Tibial nerve (tissue), 3 donors: ENCODE measurements at regions not wholly inside any gene's neighbourhood (a gene's known extent, or its start where the extent isn't known, plus 50 kb on each side); places are given as distances from the start of the nearest gene placed in this dataset.

Experiments used
- CTCF ChIP-seq, 5 experiments: fragments of 200-600 bp in 3 of 5; fragments of 450-650 bp in 2 of 5; sonication (generic) in 3 of 5; IDR thresholded peaks; one replicate each; pipeline ENCODE4 v1.5.1; 2016 to 2019; ENCODE audit warnings: antibody characterized with exemption in 5 of 5, mild to moderate bottlenecking in 3 of 5, moderate library complexity in 2 of 5
- POLR2A ChIP-seq, 2 donors: fragments of 450-650 bp; IDR thresholded peaks; one replicate each; pipeline ENCODE4 v1.6.1; 2017; ENCODE audit warnings: antibody characterized with exemption in 2 of 2, mild to moderate bottlenecking in 2 of 2, moderate library complexity in 2 of 2

GRCh38 chr6:153720732-153721131, 318.3 kb upstream of the OPRM1 start:
- TF ChIP-seq CTCF (IDR thresholded peaks at IDR 0.05) (no peak), POLR2A (IDR thresholded peaks at IDR 0.05) (no peak)
